GM18861 (cell line): ENCODE measurements at regions not wholly inside any gene's neighbourhood (a gene's known extent, or its start where the extent isn't known, plus 50 kb on each side); places are given as distances from the start of the nearest gene placed in this dataset.
"Not testable (repeated sequence)": the region's sequence is repeated elsewhere in the genome, so short reads cannot be mapped to it uniquely, and the experiment has no call there.

ENCODE experiments used
- ATAC-seq: cut with Tn5 transposase; IDR thresholded peaks from one replicate; pipeline ENCODE4 v1.9.1; 2021; ENCODE audit not compliant: unreplicated experiment

DNA sequence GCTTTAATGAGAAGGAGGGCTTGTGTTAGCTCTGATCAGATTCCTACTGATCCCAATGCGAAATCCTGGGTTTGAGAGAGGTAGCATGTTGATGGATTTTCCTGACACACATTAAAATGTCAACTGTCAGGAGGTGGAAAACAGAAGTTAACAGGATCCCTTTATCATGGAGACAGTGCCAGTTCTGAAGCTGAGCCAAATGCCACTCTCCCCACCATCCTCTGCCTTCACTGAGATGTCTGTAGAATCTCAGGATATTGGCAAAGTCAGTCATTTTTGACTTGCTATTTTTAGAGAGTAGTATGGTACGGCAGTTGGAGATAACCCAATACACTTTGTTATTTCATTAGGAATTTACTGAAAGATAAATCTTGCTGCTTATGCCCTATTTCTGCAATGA lies 1816.2 kb upstream of the FLRT2 start:
- ATAC-seq: no peak

DNA sequence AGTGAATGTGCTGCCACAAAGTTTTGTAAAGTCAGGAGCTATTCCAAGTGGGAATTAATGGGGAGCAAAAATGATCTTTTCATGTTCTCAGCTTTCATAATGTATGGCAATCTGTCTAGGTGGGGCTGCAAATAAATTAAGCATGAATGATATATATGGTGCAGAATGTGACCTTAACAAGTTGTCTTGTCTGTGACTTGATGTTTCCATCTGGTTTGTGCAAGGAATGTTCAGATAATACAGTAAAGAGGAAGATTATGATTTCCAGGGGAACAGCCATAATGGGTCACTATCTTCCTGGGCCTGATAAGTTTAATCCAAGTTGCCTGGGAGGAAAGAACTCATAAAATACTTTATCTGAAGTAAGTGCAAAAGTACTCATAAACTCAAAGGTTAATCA lies 1815.8 kb upstream of the FLRT2 start:
- ATAC-seq: no peak

DNA sequence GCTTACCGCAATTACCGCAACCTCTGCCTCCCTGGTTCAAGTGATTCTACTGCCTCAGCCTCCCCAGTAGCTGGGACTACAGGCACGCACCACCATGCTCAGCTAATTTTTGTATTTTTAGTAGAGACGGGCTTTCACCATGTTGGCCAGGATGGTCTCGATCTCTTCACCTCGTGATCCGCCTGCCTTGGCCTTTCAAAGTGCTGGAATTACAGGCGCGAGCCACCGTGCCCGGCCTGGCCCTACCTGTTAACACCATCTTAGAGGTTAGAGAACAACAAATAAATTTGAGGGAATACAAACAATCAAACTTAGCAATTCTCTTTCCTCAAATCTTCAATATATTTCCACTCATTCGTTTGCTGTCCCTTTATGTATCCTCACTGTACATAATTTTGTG lies 1810.5 kb upstream of the FLRT2 start:
- ATAC-seq: not testable (repeated sequence)

DNA sequence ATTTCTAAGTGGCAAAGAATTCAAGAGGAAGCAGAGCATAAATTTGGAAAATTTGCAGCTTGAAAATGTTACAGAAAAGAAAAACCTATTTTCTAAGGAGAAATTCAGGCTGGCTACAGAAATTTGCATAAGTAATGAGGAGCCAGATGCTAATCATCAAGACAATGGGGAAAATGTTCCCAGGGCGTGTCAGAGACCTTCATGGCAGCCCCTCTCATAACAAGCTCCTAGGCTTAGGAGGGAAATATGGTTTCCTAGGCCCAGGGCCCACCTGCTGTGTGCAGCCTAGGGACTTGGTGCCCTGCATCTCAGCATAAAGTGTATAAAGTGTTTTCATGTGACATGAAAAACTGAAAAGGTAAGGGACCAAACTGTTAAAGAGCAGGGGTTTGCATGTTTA lies 1796.3 kb upstream of the FLRT2 start:
- ATAC-seq: no peak

DNA sequence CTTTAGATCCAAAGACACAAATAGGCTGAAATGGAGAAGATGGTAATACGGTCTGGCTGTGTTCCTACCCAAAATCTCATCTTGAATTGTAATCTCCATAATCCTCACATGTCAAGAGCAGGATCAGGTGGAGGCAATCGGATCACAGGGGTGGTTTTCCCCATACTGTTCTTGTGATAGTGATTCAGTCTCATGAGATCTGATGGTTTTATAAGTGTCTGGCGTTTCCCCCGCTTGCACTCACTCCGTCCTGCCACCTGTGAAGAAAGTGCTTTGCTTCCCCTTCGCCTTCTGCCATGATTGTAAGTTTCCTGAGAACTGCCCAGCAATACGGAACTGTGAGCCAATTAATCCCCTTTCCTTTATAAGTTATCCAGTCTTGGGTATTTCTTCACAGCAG lies 1795.5 kb upstream of the FLRT2 start:
- ATAC-seq: no peak

DNA sequence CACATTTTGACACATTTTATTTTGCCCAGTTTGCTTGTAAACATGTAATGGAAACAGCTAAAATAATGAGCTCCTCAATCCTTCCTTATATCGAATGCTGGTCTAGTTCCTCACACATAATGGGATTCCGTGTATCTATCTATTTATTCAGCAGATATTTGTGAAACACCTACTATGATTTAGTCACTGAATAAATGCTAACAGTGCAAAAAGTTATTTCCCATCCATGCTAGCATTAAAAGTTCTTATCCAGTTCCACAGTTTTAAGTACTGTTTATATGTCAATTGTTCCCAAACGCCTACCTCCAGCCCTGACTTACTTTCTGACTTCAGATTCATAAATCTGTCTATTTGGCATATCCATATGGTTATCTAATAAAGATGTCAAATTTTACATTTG lies 1788.7 kb upstream of the FLRT2 start:
- no peak for ATAC-seq

DNA sequence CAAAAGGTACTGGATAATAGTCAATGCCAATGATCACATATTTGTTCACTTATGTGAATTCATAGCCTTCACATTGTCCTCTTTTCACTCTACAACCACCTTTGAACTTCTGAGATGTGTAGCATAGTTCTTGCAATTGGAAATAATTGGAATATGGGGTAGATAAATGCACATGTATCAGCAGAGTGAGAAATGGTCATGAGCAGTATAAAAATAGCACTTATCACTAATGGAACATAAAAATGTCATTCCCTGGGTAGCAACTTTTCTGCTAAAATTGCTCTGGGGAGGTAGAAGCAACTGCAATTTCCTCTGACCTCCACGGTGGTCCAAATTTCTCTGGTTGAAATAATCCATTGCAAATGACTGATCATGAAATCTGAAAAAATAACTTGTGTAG lies 1785.7 kb upstream of the FLRT2 start:
- ATAC-seq: no peak

DNA sequence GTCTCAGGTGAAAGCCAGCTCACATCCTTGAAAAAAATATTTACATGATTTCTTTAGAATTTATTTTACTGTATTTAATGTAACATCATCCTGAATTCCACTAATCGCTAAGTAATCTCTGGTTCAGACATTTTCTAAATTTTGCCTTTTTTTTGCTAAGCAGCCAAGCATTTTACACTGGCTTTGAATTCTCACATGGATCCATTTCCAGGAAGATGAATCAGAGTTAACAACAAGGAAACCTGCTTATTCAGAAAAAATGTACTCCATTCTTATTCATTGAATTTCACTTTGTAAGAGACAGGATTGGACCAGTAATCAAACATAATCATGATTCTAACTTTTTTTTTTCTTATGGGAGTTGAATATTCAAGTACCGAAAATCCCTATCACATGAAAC lies 1785.1 kb upstream of the FLRT2 start:
- ATAC-seq: no peak

DNA sequence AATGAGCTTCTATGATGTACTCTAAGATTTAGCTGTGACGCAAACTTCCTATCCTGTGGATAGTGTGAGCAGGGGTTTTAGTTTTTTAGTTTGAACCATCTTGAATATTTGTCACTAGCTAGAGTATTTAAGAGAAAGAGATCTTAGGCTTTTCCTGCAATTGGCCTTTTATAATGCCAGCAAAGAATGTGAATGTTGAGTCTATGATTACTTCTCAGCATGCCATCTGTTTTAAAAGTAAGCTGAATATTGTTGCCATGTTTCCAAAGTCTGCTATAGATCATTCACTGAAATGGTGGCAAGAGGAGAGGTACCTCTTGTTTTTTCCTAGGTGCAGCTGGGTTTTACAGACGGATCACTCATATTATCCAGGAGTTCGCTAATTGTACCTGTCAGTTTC lies 1783.6 kb upstream of the FLRT2 start:
- ATAC-seq: no peak

DNA sequence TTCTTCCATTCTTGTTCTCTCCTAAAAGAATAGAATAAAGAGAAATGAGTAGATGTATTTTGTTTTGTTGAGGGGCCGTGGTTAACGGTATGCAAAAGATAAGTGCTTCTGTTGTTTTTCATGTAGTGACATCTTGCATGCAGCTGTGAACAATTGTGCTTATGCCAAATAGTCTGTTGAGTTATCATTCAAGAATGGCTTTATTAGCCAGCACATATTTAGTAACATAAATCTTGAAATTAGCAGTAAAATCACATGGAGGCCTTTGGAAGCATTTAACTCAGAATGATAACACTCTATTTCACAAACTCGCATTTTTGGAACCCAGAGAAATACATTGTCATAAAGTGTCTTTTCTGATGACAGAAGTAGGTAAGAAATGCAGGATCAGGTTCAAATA lies 1772.0 kb upstream of the FLRT2 start:
- ATAC-seq: no peak

DNA sequence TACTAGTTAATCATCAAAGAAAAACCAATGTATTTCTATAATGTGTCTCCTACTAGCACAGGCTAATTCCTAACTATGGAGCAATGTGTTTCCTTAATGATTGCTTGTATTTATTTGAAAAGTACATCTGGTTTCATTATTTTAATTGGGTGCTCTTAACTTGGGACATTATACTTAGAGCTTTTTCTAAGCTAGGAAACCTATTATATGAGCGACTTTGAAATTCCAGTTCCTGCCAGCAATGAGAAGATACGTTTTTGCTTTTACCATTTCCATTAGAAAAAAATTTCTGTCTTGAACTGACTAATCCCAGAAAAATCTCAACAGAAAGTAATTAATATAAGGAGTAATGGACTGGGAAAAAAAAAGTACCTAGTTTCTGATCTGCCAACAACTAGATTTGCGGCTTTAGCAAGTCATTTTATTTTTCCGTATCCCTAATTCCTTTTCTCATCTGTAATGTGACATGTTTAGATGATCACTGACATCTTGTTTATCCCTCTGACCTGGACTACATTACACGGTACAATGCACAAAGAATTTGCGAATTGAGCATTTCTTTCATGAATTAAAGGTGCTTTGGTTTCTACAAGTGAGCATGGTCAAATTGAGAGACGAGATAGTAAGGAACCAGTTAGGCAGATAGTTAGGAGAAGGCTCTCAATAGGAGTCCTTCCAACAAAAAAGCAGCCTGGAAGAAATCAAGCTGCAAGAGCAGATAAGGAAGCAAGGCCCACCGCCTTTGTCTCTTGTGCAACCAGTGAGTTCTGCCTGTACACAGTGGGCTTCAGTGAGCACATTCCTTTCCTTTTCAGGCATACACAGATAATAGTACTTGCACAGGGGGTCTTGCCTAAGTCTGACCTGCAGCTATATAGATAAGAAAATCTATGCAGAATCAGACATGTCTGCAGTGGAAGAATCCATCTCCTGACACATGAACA lies 1765.0 kb upstream of the FLRT2 start:
- ATAC-seq: no peak

DNA sequence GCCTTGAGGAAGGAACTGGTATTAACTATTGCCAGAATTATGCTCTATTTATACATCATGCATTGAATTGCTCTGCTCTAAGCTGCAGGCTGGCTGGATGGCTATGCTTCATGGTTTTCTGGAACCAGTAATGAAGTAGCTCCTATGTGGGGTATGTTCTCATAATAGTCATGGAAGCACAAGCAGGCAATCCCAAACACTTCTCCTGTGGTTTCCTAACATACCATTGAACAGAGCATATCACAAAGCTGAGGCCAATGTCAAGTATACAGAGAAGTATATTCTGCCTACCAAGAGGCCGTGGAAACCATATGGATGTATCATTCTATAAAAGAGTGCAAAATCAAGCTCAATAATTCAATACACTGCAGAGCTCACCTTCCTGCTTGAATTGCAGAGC lies 1752.4 kb upstream of the FLRT2 start:
- ATAC-seq: no peak

DNA sequence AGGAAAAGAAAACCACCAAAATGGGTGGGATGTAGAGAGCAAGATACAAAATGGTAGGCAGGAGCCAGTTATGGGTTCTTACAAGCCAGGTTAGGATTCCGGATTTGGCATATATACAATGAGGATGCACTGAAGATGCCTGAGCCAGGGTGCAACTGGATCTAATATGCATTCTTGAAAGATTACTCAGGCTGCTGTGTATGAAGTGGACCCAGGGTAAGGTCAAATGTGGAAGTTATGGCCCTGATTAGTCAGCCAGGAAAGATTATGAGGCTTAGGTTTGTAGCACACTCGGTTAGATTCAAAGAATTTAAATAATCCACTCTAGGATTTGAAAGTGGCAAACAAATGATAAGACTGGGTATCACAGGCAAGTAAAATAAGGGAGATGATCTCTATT lies 1750.7 kb upstream of the FLRT2 start:
- no peak for ATAC-seq

DNA sequence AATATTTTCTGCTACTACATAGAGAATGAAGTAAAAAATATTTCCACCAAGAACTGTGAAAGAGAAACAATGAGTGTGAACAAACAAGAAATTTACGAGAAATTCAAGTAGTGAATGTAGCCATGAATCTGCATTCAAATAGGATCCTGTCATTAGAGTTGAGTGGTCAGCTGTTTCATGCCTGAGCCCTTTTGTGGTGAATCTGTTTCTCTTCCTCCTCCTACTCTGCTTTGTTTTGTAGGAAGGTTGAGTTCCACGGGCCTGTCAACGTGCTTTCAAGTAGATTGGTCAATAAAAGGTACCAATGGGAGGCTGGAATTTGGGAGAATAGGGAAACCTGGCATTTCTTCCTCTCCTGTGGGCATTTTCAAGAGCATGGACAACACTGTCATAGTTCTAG lies 1749.6 kb upstream of the FLRT2 start:
- ATAC-seq: no peak

DNA sequence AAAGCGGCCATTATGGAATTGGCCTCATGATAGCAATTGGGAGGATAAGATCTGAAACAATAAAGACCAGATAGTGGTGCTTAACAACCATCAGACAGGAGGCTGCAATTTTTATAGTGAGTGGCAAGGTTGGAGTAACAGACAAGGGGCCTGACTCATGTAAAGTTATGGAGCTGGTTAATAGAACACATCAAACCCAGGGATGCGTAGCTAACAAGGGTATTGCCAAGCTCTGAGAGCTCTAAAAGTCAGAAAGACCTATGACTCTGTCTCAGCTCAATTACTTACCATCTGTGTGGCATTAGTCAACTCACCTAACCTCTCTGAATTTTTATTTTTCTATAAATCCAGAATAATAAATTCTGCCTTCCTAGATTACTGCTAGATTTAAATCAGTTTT lies 1731.5 kb upstream of the FLRT2 start:
- ATAC-seq: no peak

DNA sequence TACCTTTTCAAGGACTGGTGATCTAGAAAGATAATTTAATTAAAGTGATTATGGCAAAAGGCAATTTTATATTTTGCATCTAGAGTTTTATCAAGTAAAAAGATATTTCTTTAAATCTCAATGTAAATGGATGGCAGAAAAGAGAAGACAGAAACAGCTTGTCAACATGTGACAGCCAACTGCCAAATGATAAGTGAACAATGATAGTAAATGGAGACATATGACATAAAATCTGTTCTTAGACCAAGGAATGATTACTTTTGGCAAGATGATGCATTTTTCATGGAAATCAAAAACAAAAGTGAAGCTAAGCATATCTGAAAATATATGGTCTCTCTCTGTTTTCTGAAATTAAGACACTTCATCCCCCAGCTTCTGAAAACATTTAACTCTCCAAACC lies 1730.7 kb upstream of the FLRT2 start:
- ATAC-seq: no peak

DNA sequence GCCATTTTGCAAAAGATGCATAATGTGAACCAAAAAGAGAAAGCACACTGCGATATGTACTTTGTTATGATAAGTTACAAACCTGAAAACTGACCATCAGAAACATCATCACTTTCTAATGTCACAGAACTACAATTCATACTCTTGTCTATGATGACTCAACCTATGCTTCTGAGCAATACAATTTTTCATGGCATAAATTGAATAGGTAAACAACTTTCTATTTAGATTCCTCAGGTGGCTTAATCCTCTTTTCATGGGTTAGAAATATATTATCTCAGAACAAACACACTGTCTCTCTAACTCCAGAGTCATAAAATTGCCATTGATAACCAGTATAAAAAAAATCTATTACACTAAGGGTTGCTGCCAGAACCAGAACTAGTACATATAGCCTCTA lies 1715.0 kb upstream of the FLRT2 start:
- no peak for ATAC-seq

DNA sequence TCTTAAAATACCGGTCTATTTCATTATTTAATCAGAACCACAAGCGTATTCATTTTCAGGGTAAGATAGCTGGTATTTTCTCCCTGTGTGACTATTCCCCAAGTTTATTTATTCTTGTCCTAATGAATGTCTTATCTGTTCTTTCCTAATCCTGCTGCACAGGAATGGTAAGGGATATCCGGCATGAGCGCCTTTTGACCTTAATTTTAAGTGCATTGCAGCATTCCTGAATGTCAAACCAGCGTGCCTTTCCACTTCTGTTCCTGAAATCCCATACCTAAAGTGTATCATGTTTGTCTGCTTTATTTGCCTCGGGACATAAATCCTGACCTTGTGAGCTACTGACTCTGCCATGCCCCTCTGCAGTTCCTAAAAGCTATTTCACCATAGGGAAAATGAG lies 1713.2 kb upstream of the FLRT2 start:
- ATAC-seq: no peak

DNA sequence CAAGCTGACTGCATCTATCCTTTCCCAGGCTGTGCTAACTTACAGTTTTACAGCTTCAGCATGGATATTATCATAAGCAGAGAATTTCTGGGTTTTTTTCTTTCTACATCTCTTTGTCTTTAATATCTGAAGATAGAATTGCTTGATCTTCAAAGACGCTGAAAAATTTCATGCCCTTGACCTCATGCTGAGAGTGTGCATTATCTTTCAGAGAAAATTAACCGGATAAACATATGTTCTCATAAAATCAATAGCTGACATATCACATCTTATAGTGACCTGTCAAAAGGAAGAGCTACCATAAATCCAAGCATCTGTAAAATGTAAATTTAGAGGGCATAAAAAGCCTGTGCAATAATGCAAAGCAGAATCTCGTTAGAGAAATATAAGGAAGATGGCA lies 1704.1 kb upstream of the FLRT2 start:
- no peak for ATAC-seq

DNA sequence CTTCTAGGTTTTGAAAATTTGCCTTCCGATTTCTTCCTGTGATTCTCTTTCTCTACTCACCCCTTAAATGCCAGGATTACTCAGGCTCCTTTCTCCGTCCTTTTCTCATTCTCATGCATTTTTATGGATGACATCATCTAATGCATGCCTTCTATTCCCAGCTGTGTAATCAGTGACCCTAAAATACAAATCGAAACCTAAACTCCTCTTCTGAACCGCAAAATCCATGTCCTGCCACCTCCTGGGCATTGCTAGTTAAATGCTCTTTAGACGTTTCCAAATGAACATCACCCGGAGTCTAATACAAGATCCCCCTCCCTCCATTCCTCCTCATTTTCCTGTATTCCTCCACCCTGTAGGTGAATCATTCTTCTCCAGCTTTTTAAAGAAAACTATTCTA lies 1703.1 kb upstream of the FLRT2 start:
- ATAC-seq: no peak

DNA sequence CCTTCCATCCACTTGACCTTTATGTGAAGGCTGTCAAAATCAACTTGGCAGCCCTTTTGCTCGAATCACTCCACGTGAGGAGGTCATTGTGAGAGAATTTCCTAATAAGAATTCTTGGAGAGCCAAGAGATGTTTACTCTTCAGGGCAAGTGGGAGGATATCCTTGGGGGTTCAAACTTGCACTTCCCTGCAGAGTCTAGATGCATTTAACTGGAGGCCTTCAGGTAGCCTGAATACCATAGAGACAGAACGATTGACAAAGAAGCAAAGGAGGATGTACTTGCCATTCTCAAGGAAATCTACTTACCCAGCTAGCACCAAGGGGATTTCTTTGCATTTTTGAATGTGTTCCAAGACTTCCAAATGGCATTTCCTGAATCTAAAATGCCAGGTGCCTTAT lies 1702.6 kb upstream of the FLRT2 start:
- no peak for ATAC-seq

DNA sequence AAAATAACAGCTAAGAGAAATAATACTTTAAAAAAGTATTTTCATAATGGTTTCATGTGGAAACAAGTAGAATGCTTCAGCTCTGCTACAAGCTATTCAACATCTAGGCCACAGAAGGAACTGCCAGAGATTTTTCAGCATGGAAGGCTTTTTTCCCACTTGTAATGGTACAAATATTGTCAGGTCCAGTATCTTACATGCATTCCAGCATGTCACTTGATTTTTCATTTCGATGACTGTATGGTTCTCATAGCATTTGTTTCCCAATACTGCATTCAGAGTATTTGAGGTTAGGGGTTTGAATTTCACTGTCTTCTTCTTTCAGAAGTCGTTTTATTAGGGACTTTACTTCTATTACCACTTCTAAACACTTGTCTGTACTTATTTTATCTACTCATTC lies 1701.5 kb upstream of the FLRT2 start:
- no peak for ATAC-seq

DNA sequence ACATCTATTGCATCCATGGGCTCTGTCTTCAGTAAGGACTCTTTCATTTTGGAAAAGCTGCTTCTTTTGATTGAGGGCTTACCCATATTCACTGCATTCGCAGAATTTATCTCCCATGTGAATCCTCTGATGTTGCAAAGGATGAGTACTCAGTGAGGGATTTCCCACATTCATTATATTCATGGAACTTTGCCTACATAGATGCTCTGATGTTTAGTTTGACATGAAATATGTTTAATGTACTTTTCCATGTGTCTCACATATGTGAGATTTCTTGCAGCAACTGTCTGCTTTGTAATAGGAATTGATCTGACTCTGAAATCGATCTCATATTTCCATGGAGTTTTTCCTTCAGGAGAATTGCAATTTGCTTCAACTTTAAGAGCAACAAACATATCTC lies 1699.6 kb upstream of the FLRT2 start:
- no peak for ATAC-seq
